ENCODE measurements at regions not wholly inside any gene's neighbourhood (a gene's known extent, or its start where the extent isn't known, plus 50 kb on each side); places are given as distances from the start of the nearest gene placed in this dataset.

DNA sequence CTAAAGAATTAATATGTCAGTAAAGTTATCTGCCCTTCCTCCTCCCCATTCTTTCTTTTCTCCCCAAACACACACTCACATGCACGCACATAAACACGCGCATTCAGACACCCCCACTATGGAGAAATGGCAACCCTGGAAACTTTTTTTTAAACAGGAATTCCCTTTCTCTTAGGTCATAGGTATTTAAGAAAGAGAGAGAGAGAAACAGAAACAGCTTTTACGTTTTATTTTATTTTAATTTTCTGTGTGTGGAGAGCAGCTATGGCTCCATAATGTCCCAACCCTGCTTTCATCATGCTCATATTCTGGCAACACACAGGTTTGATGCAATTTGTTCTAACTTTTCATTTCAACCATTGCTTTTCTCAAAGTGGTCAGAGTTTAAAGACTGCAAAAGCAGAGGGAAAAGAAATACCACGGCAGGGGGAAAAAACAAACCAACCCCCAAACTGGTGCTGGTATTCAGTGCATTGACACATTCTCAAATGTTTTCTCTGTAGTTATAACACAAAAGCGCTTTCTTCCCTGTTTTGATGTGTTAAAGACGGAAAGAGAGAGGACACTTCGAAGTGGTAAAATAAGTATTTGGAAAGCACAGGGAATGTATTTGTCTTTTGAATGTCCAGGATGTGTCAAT is 126.0 kb upstream of the TMEM161B start:
- TF ChIP-seq ZFX (IDR thresholded peaks at IDR 0.05) (no peak), RAD21 (IDR thresholded peaks at IDR 0.05; ENCODE audit: low read depth) (no peak), EZH2 (IDR thresholded peaks at IDR 0.05) (no peak), POLR2A (IDR thresholded peaks at IDR 0.05; ENCODE audit: borderline replicate concordance, extremely low read depth, insufficient read depth, insufficient read length) (no peak), POLR2AphosphoS5 (IDR thresholded peaks at IDR 0.05; ENCODE audit: low read depth, low read length) (no peak), EGR1 (IDR thresholded peaks at IDR 0.05; ENCODE audit: low read depth) (no peak), SIN3A (IDR thresholded peaks at IDR 0.05; ENCODE audit: low read depth) (no peak), SP1 (IDR thresholded peaks at IDR 0.05; ENCODE audit: low read depth) (no peak), JUND (IDR thresholded peaks at IDR 0.05) (no peak)
- TF ChIP-seq, protein P1, sequence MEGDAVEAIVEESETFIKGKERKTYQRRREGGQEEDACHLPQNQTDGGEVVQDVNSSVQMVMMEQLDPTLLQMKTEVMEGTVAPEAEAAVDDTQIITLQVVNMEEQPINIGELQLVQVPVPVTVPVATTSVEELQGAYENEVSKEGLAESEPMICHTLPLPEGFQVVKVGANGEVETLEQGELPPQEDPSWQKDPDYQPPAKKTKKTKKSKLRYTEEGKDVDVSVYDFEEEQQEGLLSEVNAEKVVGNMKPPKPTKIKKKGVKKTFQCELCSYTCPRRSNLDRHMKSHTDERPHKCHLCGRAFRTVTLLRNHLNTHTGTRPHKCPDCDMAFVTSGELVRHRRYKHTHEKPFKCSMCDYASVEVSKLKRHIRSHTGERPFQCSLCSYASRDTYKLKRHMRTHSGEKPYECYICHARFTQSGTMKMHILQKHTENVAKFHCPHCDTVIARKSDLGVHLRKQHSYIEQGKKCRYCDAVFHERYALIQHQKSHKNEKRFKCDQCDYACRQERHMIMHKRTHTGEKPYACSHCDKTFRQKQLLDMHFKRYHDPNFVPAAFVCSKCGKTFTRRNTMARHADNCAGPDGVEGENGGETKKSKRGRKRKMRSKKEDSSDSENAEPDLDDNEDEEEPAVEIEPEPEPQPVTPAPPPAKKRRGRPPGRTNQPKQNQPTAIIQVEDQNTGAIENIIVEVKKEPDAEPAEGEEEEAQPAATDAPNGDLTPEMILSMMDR (IDR thresholded peaks at IDR 0.05 in 2 of 3, conservative IDR thresholded peaks at IDR 0.05 in 1 of 3; ENCODE audit: borderline replicate concordance in 1 of 3, insufficient read depth in 1 of 3, low read depth in 2 of 3, low read length in 2 of 3) = no peak
- TF ChIP-seq, protein P2, sequence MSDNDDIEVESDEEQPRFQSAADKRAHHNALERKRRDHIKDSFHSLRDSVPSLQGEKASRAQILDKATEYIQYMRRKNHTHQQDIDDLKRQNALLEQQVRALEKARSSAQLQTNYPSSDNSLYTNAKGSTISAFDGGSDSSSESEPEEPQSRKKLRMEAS (IDR thresholded peaks at IDR 0.05) = no peak
